Stimulated activated CD4-positive, alpha-beta T cell treated with anti-CD3 and anti-CD28 coated beads, TNF-alpha, amount 100 ng/mL, for 48 hours (primary cell): ENCODE measurements at regions not wholly inside any gene's neighbourhood (a gene's known extent, or its start where the extent isn't known, plus 50 kb on each side); places are given as distances from the start of the nearest gene placed in this dataset.

Experiments
- DNase-seq, 3 donors: peaks; one replicate each; pipeline ENCODE4 v3.0.0-alpha.2; 2020; ENCODE audit warnings: low read depth in 3 of 3

GRCh38 chr5:2266641-2267240, 384.0 kb upstream of the IRX4 start:
- DNase-seq = no peak

- DNase-seq = no peak
Observed at GRCh38 chr5:2265341-2265740, 382.6 kb upstream of the IRX4 start.

- DNase-seq = no peak
Observed at GRCh38 chr5:2263763-2264162, 381.0 kb upstream of the IRX4 start.

DNA sequence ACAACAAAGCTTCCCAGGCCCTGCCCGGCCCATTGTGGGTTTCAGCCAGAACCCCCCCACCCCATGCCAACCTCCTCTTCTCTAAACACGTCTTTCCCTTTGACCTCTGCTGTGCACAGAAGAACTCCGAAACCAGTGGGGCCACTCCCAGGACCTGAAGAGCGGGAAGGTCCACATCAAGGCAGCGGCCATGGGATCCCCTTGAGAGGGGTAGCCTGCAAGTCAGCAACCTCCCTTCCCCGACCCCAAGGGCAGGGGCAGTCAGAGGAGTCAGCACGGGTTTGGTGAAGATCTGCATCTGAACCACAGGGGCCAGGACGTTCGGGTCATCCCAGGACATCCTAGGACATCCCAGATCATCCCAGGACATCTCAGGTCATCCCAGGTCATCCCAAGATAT, 379.9 kb upstream of the IRX4 start:
- DNase-seq = no peak

- DNase-seq = no peak
Observed at GRCh38 chr5:2261004-2261703, 378.4 kb upstream of the IRX4 start.

DNA sequence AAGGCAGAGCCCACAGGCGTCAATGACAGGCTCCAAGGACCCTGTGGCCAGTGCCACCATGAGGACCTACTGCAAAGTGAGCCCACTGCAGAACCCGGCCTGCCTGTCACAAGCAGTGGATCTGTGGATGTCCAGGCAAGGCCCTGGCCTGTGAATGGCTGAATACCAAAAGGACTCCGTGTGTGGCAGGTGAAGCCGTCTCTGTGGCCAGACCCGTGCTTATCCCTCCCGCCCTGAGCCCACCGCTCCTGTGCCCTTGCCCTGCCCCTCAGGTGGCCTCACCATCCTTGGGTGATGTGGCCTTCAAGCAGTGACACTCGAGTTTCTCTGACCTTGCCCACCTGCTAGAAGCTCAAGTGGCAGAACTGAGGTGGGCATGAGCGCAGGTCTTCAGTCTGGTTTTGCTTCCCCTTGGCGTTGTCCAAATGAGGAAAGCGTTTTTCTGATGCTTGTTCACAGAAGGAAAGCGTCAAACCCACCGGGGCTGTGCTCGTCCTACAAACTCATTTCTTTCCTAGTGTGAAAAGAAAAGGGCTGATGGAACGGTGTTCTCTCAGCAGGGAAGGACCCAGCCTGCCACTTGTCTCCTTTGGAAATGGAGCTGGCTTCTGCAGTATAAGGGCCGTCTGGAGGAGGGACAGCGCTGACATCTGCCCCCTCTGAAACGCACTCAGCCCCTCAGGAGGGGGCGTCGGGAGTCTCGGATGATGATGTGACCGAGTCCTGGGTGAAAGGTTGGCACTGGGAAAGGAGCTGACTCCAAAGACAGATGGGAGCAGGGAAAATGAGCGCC, 377.7 kb upstream of the IRX4 start:
- no peak for DNase-seq

- DNase-seq = no peak
Observed at GRCh38 chr5:2259494-2260107, 376.9 kb upstream of the IRX4 start.

DNA sequence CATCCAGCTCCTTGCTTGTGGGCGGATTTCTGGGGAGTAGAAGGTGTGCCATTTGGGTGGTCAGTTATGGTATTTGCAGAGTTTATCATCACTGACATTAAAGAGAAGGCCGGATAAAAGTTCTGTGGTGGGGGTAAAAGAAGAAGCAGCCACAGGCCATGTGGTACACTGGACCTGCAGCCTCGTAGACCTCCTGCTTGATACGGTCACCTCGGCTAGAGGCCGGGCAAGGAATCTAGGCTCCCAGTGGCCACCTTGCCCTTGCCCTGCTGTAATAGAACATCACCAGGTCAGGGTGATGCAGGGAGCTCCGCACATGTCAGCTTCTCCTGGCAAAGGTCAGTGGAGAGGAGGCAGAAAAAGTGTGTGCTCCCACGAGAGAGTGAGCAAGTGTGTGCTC, 376.1 kb upstream of the IRX4 start:
- no peak for DNase-seq

- DNase-seq = no peak
Observed at GRCh38 chr5:2257326-2258244, 374.9 kb upstream of the IRX4 start.

- DNase-seq = no peak
Observed at GRCh38 chr5:2256691-2257280, 374.1 kb upstream of the IRX4 start.

- no peak for DNase-seq
Observed at GRCh38 chr5:2255915-2256690, 373.4 kb upstream of the IRX4 start.

DNA sequence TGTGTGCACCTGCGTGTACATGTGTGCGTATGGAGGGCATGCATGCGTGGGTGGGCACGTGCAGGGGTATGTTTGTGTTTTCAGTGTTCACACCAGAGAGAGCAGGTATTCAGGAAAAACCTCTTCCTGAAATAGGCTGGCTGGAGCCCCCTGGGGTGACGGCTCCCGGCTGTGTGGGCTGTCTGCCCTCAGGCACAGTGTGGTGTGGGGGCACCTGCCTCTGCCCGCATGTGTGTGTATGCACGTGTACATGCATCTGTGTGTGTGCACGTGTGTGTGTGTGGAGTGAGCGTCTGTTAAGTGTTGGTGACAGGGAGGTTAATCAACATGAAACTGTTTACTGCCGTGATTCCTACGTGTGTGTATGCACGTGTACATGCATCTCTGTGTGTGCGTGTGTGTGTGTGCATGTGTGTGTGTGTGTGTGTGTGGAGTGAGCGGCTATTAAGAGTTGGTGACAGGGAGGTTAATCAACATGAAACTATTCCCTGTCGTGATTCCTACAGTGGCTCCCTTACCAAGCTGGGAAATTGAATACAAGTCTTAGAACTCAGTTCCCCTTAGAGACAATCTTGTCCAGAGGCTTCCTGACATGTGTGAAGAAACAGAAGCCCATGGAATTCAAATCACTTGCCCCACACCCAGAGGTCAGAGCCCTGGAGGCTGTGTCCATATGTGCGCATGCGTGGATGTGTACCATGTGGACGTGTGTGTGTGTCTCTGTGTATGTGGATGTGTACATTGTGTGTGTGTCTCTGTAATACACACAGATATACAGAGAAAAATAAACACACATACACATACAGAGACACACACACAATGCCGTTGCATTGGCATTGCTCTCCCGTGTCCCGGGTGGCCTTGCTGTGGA, 372.4 kb upstream of the IRX4 start:
- DNase-seq = no peak

DNA sequence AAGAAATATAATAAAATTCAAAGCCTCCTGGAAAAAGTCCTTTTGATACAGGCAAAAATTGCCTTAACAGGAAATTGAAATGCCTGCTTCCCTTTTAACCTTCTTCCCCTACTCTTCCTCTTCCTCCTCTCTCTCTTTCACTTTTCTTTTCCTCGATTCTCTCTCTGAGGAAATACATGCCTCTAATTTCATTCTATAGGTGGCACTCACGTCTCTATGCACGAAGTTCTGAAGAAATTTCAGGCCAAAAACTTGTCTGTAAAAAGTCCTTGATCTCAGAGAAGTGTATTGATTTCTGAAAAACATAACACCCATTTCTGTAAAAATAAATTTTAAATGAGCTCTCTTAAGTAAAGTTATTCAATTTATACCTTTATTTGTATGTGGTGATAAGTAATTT, 371.7 kb upstream of the IRX4 start:
- no peak for DNase-seq

DNA sequence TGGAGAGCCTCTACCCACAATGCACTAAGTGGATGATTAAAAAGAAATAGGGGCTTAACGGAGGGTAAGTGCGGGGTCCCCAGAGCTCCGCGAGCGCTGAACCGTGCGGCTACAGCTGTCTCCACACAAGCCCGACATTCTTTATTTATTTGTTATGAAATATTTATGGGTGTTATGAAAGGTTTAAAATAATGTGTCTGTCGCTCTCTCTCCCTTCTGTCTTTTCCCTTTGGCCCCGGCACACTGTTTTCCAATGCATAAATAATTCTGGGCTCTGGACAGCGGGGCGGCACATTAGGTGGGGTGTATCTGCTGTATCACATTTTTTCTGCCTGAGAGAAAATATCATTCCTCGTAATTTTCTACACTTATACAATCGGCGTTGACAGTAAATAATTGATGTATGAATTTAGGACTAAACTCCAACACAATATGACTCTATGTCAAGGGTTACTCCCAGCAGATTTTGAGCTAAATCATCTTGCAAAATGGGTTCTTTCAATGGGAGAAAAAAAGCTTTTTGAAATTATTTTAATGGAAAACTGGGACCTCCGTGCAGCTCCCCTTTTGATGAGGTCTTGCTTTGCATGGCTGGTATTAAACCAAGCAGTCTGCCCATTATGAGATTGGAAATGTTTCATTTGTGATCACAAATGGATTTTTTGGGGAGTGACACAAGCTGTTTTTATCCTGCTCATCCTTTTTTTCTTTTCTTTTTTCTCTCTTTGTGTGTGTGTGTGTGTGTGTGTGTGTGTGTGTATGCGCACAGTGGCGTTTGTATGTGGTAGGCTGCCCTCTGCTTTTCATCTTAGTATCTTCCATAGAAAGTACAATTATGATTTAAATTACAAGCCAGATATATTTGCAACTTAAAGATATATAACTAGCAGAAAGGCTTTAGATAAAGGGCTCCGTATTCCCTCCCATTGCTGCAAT, 370.6 kb upstream of the IRX4 start:
- DNase-seq = no peak

GRCh38 chr5:2251751-2252150, 369.0 kb upstream of the IRX4 start:
- DNase-seq = no peak

DNA sequence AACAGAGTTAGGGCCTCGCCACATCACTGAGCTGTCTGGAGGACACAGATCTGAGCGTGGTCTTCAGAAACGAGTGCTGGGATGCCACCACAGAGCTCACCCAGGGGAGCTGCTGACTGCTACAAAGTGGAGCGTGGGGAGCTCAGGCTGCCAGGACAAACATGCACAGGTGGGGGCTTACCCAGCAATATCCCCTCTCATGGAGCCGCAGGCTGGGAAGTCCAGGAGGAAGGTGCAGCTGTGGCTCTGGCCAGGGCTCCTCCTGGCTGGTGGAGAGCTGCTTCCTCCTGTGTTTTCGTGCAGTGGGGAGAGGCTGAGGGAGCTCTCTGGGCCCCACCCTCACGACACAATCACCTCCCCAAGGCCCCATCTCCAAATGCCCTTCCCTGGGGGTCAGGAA, 368.6 kb upstream of the IRX4 start:
- no peak for DNase-seq

DNA sequence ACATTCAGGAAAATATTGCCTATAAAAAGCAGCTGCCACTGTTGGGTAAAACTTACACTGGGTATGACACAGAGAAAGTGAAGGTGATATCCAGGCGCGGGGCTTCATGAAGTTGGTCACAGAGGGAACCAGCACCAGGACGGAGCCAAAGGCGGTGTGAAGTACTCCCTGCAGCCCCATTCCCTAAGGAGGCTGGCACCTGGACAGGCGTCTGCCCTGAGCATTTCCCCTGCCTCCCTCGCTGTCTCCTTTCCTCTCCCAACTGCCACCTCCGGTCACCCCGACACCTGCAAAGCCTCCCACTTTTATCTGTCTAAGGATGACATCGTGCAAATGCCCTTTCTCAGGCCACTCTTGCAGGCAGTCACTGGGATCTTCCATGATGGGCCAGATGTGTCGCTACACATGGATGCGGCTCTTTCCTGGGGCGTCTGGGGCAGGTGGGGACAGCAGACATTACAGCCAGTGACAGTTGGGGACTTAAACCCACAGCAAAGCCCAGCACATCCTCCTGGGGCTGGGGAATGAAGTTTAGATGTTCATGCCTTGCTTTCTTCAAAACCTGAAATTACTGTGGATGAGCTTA, 367.7 kb upstream of the IRX4 start:
- no peak for DNase-seq

DNA sequence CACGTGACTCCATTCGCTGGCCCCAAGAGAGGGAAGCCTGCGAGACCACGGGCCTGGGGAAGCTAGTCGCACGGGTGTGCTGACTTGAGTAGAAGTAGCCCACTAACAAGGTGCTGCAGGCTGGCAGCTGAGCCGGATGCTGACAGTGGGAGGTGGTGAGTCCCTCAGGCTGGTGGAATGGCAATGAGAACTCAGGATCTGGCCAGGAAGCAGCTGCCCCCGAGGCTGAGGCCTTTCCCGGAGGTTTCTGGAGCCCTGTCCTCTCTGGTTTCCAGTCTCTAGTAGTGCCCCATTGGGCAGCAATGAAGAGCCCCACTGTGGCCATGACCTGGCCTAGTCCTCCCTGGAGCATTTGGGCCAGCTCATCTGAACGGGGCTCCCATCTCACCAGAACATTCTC, 366.7 kb upstream of the IRX4 start:
- DNase-seq = no peak
